ENCODE measurements at regions not wholly inside any gene's neighbourhood (a gene's known extent, or its start where the extent isn't known, plus 50 kb on each side); places are given as distances from the start of the nearest gene placed in this dataset.

DNA sequence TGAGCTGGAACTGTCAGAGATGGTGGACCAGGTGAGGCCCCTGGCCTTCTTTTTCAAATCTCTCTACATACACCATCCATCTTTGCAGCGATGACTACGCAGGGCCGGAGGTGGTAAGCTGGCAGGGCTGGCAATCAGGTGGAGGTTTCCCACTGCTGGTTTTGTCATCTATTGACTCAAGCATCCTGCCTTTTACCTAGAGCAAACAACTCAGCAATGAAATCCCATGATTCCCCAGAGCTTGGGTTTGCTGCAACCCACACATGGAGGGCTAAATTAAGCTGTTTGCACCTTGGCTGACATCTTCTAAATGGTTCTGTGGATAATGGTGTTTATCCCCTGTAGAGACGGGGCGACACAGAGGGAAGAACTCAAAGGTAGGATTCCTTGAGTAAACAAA is 170.2 kb downstream of the SCP2D1 start:
- no peak for TF ChIP-seq EZH2 (IDR thresholded peaks at IDR 0.05)
- TF ChIP-seq POLR2AphosphoS5 (IDR thresholded peaks at IDR 0.05; ENCODE audit: borderline replicate concordance, low read depth, low read length) = no peak
- no peak for TF ChIP-seq FOXP2 (optimal IDR thresholded peaks at IDR 0.05; ENCODE audit: control extremely low read depth, extremely low read length, insufficient read depth)
